ENCODE measurements at regions not wholly inside any gene's neighbourhood (a gene's known extent, or its start where the extent isn't known, plus 50 kb on each side); places are given as distances from the start of the nearest gene placed in this dataset.

DNA sequence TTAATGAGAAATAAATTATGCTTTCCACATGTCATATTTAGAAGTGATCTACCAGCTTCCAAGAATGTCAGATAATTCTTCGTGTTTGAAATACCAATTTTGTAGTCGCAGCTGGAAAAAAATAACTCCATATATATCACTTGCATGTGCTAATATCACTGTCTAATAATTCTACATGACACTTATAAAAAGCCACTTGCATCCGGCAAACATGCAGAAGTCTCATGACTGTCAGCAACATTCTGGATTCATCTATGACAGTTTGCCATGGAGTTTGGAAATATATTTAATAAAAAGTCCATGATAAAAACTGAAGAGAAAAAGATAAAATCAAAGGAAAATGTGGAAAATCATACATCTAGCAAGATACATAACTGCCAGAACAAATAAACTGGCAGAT lies 1784.4 kb downstream of the SUCLG1 start:
- no peak for DNase-seq (ENCODE audit: low read depth in 4 of 4, low spot score in 3 of 4)

DNA sequence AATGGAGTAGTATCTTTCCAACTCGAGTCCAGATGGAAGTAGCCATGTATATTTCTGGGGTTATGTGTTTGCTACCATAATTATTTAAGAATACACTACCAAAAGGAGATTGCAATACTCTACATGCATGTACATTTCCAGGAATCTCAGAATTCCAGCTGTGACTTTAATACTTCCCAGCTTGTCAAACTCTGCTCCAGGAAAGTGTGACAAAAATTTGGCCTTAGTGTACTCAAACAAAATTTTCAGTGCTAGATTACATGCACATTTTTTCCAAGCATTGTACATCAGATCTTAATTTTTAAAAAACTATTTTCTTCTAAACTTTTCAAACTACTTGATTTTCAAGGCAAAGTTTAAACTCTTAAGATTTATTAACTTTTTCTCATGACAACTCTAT lies 1791.6 kb downstream of the SUCLG1 start:
- DNase-seq (ENCODE audit: low read depth in 4 of 4, low spot score in 3 of 4): no peak

DNA sequence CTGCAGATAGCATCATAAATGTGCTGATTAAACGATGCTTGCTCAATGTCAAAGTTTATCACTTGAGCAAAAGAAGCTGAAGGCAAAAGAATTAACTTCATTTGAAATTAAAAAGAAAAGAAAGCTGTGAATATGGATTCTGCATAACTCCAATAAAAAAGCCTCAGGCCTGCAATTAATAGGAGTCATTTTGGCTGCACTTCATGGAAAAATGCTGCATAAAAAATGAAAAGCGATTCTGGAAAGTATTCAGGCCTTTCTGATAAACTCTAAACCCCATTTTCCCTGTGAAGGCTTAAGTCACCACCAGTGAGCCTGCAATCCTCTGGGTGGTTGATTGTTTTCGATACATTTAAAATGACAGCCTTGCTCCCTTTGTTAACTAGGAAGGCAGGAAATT lies 1793.4 kb downstream of the SUCLG1 start:
- no peak for DNase-seq (ENCODE audit: low read depth in 4 of 4, low spot score in 3 of 4)

DNA sequence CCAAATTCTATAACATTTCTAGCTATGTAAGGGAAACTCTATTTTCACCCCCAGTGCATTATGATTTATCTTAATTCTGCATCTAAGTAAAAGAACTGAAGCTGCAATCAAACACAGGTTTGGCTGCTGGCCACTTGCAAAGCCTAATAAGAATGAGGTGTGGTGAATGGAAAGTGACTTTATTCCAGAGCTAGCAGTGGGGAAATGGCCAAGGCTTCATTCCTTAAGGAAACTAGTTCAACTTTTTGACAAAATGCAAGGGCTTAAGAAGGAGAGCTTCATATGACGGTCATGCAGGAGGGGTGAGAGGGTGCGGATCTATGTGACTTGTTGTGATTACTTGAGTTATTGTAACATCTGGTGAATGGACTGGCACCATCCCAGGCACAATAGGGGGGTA lies 1802.0 kb downstream of the SUCLG1 start:
- DNase-seq (ENCODE audit: low read depth in 4 of 4, low spot score in 3 of 4): no peak

DNA sequence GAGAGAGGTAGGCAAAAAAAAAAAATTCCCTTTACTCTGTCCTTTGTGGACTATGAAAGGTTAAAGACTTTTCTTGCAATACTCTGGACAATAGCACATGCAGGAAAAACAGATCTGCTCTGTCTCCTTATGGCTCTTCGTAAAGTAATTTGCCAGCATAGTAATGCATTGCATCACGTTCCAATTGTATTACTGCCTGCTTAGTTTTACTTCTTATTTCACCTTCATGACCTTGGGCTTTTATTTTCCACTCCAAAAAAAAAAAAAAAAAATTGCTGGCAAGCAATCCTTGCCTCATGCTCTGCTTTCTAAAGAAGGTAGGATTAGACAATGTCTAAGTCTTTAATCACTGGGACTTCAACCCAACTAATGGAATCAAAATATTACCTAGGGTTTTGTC lies 1802.7 kb downstream of the SUCLG1 start:
- no peak for DNase-seq (ENCODE audit: low read depth in 4 of 4, low spot score in 3 of 4)

DNA sequence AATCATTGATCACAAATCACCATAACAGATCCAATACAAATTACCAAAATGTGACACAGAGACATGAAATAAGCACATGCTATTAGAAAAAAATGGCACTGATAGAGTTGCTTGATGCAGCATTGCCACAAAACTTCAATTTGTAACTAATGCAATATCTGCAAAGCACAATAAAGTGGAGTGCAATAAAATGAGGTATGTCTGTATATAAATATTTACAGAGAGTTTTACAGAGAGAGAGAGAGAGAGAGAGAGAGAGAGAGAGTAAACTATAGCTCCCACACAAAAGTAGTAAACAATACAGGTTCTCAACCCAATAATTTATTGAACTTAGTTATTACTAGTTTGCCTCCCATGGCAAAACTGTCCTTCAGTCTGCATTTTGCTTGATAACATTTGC lies 1807.0 kb downstream of the SUCLG1 start:
- no peak for DNase-seq (ENCODE audit: low read depth in 4 of 4, low spot score in 3 of 4)

DNA sequence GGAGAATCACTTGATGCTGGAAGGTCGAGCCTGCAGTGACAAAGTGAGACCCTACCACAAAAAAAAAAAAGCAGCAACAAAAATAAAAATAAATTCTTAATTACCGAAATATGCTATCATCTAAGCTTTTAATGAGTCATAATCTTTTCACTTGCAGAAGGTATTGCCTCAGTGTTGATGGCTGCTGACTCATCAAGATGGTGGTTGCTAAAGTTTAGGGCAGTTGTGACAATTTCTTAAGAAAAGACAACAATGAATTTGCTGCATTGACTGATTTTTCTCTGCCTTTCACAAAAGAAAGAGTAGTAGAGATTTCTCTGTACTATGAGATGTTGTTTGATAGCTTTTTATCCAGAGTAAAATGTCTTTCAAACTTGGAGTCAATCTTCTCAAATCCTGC lies 1809.0 kb downstream of the SUCLG1 start:
- DNase-seq (ENCODE audit: low read depth in 4 of 4, low spot score in 3 of 4): no peak

DNA sequence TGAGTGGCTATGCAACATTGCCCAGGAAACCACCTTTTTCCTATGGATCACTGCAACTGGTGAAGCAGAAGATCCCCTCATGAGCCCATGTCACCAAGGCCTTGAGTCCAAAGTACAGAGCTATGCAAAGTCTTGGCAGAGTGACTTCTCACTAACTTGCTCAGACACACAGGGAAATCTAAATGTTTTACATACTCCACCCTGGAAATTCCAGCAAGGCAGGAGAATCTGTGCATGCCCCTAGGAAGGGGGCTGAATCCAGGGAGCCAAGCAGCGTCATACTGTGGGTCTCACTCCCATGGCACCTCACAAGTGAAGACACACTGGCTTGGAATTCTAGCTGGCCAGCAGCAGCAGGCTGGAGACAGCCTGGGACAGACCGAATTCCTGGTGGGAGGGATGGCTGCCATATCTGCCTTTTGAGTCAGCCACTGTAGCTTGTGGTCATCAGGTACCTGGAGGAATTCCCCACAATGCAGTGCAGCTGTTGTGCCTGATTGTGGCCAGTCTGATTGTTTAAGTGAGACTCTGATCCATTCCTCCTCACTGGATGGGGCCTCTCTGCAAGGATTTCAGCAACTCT lies 1817.4 kb downstream of the SUCLG1 start:
- no peak for DNase-seq (ENCODE audit: low read depth in 4 of 4, low spot score in 3 of 4)

DNA sequence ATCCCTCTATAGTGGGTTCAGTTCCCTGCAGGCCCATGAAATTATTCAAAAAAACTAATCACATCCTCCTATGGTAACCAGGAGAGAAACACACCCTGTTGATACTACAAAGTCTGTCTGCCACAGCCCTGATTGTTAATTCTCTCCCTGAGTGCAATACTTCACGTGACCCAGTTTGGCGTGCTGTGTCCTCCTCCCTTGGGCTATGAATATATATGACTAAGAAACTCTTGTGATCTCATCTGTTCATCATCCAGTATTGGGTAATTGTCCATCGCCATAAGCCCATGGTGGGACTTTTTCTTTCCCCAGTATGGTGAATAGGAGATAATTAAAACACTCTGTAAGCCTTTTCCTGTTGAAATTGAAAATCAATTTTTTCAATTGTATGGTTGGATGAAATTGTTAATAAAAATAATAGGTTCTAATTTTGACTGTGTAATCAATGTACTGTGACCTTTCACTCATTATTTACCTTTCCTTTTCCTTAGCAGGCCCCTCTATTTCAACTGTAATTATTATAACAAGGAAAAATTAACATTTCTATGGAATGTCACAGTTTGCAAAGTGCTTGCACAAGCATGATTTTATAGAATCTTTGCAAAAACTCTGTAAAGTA lies 1822.6 kb downstream of the SUCLG1 start:
- no peak for DNase-seq (ENCODE audit: low read depth in 4 of 4, low spot score in 3 of 4)

DNA sequence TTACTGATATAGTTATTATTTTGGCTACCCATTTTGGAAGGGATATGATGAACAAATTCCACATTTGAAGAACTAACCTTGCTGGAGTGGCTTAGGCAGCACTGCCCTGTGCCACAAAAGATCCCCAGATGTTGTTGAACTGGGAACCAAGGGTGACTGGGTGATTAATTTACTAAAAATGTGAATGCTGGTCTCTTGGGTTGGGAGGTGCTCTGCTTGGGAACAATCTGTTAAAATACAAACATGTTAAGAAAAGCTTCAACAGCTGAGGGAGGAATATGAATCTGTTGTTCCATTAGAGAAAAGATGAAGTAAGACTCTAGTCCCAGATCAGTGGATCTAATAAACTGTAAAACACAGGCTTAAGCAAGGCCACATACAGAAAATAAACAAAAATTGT lies 1860.1 kb downstream of the SUCLG1 start:
- no peak for DNase-seq (ENCODE audit: low read depth in 4 of 4, low spot score in 3 of 4)

DNA sequence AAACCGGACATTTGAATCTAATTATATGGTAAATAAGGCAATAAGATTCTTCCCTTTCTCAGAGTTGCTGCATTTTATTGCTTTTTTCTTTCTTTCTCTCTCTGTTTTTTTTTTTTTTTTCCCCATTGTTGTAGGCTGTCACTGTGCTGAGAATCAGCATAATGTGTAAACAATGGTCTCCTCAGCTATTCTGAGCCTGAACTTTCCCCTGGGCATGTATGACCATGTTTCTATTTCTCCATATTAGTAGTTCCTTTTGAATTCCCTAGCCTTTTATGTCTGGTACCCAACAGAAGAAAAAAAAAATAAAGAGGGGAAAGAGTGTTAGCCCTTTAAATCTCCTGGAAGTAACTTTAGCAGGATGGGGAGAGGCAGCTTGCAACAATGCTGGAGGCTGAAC lies 1862.5 kb downstream of the SUCLG1 start:
- no peak for DNase-seq (ENCODE audit: low read depth in 4 of 4, low spot score in 3 of 4)

DNA sequence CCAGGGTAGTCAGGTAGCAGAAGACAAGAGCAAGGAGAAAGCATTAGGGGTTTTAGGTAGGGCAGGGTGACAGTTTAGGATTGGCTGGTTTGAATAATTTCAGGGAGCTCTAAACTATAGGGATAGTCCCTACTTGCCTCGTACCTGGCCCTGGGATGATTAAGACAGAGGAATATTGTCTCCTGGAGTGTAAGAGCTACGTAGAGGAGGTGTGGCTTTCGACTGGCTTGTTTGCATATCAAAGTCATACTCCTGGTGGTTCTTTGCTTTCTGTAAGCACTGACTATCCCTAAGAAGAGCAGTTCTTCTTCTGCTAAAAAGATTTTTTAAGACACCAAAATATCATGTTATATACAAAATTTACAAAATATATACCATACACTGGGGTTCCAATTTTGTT lies 1867.4 kb downstream of the SUCLG1 start:
- no peak for DNase-seq (ENCODE audit: low read depth in 4 of 4, low spot score in 3 of 4)

DNA sequence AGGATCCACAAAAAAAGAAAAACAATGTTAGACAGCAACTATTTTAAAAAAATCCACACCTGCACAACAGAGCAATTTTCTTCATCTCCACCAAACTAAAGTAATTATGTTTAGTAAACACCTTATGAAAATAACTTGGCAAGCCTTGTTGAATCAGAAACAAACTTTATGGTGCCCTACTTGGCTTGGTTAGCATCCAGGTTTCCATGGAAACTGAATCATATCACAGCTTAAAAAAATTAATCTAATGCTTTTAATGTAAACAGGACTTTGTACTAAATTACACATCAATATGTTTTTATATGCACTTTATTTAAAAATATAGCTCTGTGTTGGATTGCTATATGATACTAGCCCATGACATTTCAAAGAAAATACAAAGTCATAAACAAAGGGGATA lies 1882.4 kb downstream of the SUCLG1 start:
- DNase-seq (ENCODE audit: low read depth in 4 of 4, low spot score in 3 of 4): no peak

DNA sequence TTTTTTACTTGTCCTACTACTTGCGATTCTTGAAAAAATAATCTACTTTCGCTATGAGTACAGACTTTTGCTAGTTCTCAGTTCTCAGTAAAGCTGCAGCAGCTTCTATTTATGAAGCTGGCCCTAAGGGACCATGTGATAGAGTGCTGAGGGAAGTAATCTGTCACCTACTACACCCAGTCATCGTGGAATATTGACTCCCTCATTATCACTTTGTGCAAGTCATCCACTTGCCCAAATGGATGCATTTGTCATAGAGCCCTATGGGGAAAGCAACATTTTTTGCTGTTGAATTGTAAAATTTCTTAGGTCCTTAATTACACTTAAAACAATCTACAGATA lies 1919.8 kb downstream of the SUCLG1 start:
- no peak for DNase-seq (ENCODE audit: low read depth in 4 of 4, low spot score in 3 of 4)

DNA sequence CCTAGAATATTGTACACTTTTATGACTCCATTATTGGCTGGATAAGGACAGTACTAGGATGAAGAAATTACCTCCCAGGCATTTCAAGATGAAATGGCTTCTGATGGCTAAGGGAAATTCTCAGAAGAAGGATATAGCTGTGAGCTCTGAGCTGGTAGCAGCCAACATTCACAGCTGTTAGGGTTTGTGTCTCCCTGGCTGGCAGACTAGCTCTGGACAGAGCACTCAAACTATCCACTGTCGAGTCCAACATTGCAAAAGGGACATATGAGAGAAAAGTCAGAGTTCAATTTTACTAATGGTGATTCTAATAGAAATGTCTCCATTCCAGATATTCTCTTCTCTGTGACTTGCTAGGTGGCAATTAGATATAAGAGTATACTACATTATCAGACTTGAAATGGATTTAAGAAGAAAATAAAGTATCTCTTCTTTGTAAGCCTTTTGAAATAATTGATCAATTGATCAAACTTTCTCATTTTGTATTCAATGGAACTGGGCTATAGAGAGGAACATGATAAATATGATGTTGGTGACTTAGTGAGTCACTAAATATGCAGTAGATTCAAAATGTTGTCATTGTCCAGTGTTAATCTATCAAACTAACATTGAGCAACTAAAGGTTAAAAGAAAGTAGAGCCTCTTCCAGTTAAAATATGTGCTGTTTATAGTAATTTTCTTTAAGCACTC lies 1920.3 kb downstream of the SUCLG1 start:
- DNase-seq (ENCODE audit: low read depth in 4 of 4, low spot score in 3 of 4): no peak

DNA sequence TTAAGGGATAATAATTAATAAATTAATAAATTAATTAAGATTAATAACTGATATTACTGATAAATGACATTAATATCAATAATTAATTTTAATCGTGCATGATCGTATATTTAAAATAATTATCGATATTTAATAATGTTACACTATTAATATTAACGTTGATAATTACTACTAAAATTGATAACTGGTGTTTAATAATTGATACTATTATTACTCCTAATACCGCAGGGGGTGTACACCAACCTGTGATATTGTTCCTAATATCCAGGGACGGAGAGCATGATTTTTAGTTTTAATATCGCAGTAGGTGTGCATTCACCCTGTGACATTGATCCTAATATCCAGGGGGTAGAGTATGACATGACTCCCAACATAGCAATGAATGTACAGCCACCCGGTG lies 1930.8 kb downstream of the SUCLG1 start:
- DNase-seq (ENCODE audit: low read depth in 4 of 4, low spot score in 3 of 4): no peak

DNA sequence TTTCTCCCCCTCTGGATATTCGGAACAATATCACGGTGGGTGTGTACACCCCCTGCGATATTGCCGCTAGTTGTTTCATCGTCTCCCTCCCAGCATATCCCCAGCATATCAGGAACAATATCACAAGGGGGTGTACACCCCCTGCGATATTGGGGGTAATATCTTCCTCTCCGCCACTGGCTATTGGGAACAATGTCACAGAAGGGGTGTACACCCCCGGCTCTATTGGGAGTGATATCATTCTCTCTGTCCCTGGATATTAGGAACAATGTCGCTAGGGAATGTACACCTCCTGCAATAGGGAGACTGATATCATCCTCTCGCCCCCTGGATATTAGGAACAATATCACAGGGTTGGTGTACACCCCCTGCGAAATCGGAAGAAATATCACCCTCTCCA lies 1932.0 kb downstream of the SUCLG1 start:
- no peak for DNase-seq (ENCODE audit: low read depth in 4 of 4, low spot score in 3 of 4)

DNA sequence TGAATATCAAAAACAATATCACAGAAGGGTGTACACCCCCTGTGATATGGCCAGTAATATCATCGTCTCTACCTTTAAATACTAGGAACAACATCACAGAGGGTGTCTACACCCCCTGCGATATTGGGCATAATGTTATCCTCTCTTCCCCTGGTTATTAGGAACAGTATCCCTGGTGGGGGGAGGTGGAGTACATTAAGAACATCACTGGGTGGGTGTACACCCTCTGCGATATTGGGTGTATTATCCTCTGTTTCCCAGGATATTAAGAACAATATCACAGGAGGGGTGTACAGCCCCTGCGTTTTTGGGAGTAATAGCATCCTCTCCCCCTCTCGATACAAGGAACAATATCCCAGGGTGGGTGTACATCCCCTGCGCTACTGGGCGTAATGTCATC lies 1932.8 kb downstream of the SUCLG1 start:
- no peak for DNase-seq (ENCODE audit: low read depth in 4 of 4, low spot score in 3 of 4)

DNA sequence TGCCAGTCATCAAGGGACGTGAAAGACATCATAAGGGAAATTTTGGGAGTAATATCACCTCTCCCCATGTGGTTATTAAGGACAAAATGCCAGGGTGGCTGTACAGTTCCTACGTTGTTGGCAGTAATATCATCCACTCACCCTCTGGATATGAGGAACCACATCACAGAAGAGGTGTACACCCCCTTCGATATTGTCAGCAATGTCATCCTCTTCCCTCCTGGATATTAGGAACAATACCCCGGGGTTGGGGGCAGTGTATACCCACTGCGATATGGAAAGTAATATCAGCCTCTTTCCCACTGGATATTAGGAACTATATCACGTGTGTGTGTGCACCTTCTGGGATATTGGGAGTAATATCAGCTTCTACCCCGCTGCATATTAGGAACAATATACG lies 1933.3 kb downstream of the SUCLG1 start:
- no peak for DNase-seq (ENCODE audit: low read depth in 4 of 4, low spot score in 3 of 4)

DNA sequence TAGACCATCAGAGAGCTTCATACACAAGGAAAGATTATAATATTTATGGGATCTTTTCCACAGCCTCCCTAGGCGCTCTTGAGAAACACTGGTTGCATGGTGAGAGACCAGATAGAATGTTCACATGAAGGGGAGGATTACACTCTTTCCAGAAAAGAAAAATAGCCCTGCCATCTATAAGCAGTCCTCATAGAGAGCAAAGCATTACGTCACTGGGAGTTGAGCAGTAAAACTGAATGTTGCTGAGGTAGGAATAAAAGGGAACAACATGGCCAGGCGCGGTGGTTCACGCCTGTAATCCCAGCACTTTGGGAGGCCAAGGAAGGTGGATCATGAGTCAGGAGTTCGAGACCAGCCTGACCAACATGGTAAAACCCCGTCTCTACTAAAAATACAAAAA lies 1934.3 kb downstream of the SUCLG1 start:
- no peak for DNase-seq (ENCODE audit: low read depth in 4 of 4, low spot score in 3 of 4)

DNA sequence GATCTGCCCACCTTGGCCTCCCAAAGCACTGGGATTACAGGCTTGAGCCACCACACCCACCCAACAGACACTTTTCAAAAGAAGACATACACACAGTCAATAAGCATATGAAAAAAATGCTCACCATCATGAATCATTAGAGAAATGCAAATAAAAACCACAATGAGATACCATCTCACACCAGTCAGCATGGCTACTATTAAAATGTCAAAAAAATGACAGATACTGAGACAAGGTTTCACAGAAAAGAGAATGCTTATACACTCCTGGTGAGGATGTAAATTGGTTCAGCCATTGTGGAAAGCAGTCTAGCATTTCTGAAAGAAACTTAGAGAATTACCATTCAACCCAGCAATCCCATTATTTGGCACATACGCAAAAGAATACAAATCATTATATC lies 1947.2 kb downstream of the SUCLG1 start:
- DNase-seq (ENCODE audit: low read depth in 4 of 4, low spot score in 3 of 4): no peak

DNA sequence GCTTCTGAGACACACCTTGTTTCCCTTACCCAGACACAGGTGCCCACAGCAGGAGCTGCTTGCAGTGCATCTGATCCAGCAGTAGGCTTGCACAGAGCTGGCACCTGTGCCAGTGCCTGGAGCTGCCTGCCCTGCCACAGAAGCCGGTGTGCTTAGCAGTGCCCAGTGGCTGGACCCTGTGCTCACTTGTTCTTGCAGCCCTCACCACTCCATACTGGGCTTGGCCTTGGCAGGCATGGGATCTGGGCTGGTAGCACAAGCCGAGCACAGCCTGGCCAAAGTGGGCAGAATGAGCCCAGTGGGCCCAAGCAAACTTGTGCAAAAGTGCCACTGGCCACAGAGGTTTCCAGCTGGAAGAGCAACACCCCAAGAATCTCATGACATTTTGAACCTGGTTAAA lies 1950.4 kb downstream of the SUCLG1 start:
- DNase-seq (ENCODE audit: low read depth in 4 of 4, low spot score in 3 of 4): no peak

DNA sequence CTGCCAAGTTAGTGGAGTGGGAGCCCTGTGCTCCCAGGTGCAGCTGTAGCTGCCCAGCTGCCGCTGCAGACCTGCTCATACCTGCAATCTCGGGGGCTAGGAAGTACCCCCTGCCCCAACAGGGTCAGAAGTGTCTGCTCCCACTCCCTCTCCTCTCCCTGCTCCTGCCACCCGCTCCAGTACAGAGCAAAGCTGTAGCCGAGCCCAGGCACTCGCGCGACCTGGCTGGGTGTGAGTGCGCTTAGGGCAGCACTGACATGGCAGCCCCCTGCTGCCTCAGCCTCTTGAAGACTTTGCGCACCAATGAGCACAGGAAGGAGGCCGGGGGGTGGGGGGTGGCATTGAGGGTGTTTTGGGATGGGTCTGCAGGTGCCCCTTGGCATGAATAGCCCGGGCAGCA lies 1951.4 kb downstream of the SUCLG1 start:
- no peak for DNase-seq (ENCODE audit: low read depth in 4 of 4, low spot score in 3 of 4)

Data from left renal pelvis (tissue), 4 donors.